IPS-18c (cell line): ENCODE measurements at regions not wholly inside any gene's neighbourhood (a gene's known extent, or its start where the extent isn't known, plus 50 kb on each side); places are given as distances from the start of the nearest gene placed in this dataset.
"Not testable (repeated sequence)": the region's sequence is repeated elsewhere in the genome, so short reads cannot be mapped to it uniquely, and the experiment has no call there.

ENCODE experiments used
- H3K4me3 ChIP-seq: 2 replicates; pipeline ENCODE4 v1.7.0; 2013; ENCODE audit warnings: low read depth, mild to moderate bottlenecking, low read length, moderate library complexity; ENCODE audit not compliant: insufficient read depth
- H3K9me3 ChIP-seq: one replicate; pipeline ENCODE4 v1.6.1; 2013; ENCODE audit warnings: mild to moderate bottlenecking, low read length, moderate library complexity; ENCODE audit not compliant: control insufficient read depth, insufficient read depth

DNA sequence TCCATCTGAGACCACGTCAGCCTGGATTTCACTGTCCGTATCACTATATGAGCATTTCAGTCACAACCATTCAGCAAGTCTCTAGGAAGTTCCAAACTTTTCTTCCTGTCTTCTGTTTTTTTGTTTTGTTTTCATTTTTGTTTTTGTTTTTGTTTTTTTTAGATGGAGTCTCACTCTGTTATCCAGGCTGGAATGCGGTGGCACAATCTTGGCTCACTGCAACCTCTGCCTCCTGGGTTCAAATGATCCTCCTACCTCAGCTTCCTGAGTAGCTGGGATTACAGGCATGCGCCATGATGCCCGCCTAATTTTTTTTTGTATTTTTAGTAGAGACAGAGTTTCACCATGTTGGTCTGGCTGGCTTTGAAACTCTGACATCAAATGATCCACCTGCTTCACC is 1715.9 kb downstream of the SPATA31A7 start:
- not testable (repeated sequence) for H3K4me3 ChIP-seq

DNA sequence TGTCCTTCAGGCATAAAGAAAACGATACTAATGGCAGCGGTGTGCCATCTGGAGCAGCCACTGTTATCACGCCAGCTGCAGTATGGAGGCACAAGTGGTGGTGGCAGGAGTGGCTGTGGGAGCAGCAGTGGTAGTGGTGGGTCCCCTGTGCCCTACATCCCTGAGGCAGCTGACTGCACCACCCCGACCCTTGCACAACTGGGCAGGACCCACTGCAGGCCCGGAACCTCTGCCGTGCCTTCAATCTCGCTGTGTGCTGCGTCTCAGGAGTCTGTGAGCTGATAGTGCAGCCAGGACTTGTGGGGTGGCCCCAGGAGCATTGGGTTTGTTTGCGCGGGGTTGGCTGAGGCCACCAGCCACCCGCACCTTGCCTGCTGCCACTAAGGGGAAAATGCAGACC is 1718.0 kb downstream of the SPATA31A7 start:
- H3K9me3 ChIP-seq, H3K4me3 ChIP-seq: not testable (repeated sequence)

More for the DNA sequence above, 1715.9 kb downstream of the SPATA31A7 start:
- not testable (repeated sequence) for H3K9me3 ChIP-seq

DNA sequence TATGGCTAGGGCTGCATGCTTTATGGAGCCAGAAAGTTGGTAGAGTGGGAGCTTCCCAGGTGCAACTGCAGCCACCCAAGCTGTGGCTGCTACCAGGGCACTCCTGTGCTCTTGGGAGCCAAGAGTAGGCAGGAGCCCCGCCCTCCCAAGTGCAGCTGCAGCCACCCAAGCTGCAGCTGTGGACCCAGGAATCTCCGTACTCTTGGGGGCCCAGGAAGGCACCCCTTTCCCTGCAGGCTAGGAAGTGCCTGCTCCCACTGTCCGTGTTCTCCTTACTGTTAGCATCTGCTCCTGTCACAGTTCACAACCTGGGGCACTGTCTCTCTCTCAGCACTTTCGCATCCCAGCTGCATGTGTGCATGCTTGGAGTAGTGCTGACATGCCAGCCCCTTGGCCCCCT is 1718.4 kb downstream of the SPATA31A7 start:
- H3K9me3 ChIP-seq, H3K4me3 ChIP-seq: not testable (repeated sequence)

DNA sequence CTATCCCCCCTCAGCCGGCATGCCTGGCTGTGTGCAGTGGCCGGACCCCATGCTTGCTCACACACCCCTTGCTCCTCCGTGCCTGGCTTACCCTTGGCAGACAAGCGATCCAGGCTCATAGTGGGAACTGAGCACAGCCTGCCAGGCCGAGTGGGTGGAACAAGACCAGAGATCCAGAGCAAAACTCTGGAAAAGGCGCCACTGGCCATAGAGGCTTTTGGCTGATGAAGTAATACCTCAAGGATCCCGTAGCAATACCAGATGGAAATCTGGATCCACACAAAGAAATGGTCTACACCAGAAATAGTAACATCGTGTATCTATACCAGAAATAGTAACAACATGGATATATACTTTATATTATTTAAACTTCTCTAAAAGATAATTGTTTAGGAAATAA is 1719.6 kb downstream of the SPATA31A7 start:
- not testable (repeated sequence) for H3K4me3 ChIP-seq, H3K9me3 ChIP-seq

DNA sequence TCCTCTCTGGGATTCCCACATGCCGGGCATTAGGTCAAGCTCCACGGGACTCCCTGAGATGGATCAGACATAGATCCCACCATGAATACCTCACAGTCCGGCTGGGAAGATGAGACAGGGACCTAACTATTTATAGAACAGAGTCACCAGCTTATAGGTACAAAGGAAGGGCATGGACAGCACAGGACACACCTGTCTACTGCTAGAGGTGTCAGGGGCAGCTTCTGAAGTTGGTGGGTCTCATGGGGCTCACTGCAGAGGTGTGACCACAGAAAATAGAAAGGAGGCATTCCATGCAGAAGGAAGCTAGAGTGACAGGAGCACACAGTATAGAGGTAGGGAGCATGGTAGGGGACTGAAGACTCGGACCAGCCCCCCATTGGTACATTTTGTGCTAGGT is 1722.4 kb downstream of the SPATA31A7 start:
- not testable (repeated sequence) for H3K4me3 ChIP-seq, H3K9me3 ChIP-seq

DNA sequence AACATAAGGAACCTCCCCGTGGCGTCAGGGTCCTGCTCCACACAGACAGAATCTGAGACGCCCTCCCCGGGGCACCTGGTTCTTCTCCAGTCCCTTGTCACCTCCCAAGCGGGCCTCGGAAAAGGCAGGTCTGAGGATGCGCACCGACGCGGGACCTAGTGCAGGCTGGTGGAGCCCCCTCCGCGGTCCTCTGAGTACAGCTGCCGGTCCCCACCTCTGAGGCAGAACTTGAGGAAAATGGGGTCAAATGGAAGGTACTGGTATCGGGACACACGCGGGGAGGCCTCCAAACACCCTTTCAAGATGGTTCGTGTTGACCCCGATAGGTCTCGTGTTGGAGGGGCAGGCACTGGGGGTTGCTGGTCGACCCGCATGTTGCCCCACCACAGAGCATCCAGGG is 1725.3 kb downstream of the SPATA31A7 start:
- H3K9me3 ChIP-seq, H3K4me3 ChIP-seq: not testable (repeated sequence)

DNA sequence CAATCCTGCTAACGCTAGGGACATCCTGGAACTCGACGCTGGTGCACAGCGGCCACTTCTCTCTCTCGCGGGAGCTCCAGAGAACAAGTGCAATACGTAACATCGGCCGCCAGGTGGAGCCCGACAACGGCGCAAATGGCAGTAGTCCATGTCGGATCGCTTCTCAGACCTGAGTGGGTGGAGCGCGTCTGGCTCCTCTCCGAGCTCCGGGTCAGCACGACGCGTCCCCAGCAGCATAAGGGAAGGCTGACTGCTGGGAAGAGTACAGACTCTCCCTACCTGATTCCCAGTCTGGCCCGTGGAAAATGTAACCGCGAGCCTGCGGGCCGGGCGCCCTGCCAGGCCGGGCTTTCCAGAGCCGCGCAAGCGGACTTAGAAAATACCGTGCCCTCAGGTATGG is 1725.8 kb downstream of the SPATA31A7 start:
- H3K4me3 ChIP-seq, H3K9me3 ChIP-seq: not testable (repeated sequence)

DNA sequence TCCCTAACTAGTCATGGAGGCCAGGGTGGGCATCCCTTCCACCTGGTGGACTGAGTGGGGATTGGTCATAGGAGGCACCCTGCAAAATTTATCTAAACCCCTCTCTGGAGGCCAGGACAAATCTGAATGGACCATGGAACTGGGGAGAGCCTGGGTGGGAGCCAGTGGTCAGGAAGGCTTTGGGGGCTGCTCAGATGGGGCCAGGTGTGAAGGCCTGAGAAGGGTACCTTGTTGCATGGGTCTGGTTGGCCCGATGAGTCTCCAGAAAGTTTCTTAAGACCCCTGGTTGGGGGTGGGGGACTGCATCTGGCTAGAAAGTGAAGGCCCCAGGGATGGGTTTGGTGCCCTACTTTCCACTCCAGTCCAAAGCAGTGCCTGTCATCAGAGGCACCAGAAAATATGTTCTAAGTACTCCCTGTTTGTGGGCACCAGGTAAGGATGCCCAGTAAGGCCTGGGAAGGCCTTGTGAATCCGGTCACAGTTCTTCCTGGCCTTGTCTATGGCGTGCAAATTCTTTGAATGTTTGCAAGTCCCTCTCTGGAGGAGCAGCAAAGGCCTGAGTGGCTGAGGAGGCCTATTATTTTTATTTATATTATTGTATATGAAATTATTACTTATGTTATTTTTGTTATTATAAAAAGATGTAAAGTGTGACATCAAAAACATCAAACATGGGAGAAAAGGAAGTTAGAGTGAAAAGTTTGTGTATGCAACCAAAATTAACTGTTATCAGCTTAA is 1729.0 kb downstream of the SPATA31A7 start:
- not testable (repeated sequence) for H3K9me3 ChIP-seq, H3K4me3 ChIP-seq

DNA sequence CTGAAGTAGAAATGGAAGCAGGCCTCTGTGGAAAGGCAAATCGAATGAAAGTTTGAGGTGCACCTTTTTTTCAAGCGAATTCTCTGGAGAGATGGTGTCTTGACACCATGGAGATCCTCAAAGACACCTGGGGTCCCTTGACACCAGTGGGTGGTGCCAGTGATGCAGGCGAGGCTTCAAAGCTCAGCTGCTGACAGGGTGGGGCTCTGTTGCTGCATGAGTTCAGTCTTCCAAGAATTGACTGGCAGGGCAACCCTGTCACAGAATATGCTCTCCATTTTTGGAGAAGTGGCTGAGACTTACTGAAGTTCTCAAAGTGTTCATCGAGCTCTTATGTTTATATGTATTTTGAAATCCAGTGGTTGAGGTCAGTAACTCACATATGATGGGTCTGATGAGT is 1741.6 kb downstream of the SPATA31A7 start:
- not testable (repeated sequence) for H3K9me3 ChIP-seq, H3K4me3 ChIP-seq

DNA sequence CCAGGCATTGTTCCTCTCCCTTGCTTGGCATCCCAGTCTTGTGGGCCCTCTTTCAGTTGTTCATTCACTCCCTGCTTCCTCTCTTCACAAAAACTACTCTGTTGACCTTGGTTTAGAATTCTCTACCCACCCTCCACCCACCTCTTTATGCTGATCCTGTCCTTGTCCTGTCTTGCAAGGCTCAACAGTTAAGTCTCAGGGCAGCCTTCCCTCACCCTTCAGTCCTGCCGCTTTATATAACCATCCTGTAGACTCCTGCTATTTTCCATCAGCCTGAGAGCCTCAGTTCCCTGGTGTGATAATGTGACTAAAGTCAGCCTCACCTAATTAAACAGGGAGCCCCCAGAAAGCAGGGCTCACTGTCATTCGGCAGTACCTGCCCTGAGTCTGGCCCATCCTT is 1763.0 kb downstream of the SPATA31A7 start:
- H3K9me3 ChIP-seq, H3K4me3 ChIP-seq: not testable (repeated sequence)
